ENCODE measurements at regions not wholly inside any gene's neighbourhood (a gene's known extent, or its start where the extent isn't known, plus 50 kb on each side); places are given as distances from the start of the nearest gene placed in this dataset.

GRCh38 chr12:91381309-91381804 is 198.7 kb upstream of the DCN start:
- ATAC-seq: peak in 1 of 2 donors; percentile 49

DNA sequence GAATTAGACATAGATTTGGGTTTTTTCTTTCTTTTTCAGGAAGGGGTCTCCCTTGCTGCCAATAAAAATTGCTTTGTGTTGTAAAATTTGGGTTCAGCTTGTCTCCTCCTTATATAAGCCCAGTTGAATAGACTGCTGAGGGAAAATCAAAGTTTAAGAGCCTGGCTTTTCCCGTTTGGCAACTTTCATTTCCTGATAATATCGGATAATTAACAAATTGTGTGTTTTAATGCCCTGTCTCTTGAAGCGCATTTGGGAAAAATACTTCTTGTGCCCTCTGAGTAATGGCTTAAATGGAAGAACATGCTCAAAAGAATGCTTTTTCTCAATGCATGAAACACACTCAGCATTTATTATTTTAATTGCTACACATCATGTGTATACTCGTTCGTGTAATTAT is 198.0 kb upstream of the DCN start:
- ATAC-seq: no peak

DNA sequence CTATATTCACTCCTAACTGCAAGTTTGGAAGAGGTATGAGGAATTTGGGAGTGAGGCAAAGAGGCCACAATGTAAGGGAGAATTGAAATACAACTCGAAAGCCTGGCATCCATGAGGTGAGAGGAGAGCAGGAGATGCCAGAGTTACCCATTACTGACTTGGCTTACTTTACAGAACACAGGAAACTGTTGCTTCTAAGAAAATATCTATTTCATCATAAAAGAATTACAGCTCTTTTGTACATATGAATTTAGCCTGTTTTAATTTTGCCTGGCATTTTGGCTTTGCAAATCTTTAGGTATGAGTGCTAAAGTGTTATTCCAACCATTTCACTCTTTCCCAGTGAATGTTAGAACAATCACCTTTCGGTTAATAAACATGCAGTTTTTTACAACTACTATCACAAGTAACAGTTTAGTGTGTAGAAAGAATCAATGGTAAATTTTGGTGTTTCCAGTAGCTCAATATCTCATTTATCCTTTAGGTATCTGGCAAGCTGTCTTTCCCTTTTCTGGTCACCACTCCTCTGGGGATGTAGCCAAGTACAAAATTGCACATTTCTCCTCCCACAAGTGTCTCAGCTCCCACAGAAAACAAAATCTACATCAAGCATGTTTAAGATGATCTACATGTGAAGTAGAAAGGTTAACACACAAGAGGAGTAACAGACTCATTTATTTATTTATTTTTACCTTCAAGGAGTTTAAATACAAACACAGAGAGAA is 196.6 kb upstream of the DCN start:
- no peak for ATAC-seq

GRCh38 chr12:91377436-91377835 is 194.8 kb upstream of the DCN start:
- ATAC-seq: no peak

DNA sequence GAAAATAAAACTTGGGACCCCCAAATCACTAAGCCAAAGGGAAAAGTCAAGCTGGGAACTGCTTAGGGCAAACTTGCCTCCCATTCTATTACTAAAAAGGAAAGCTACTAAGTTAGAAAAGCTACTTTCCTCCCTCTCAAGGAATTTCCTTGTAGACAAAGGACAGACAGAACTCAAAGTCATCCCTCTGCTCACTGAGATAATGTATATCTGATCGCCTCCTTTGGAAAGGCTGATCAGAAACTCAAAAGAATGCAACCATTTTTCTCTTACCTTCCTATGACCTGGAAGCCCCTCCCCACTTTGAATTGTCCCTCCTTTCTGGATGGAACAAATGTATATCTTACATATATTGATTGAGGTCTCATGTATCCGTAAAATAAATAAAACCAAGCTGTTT is 190.5 kb upstream of the DCN start:
- ATAC-seq: no peak

DNA sequence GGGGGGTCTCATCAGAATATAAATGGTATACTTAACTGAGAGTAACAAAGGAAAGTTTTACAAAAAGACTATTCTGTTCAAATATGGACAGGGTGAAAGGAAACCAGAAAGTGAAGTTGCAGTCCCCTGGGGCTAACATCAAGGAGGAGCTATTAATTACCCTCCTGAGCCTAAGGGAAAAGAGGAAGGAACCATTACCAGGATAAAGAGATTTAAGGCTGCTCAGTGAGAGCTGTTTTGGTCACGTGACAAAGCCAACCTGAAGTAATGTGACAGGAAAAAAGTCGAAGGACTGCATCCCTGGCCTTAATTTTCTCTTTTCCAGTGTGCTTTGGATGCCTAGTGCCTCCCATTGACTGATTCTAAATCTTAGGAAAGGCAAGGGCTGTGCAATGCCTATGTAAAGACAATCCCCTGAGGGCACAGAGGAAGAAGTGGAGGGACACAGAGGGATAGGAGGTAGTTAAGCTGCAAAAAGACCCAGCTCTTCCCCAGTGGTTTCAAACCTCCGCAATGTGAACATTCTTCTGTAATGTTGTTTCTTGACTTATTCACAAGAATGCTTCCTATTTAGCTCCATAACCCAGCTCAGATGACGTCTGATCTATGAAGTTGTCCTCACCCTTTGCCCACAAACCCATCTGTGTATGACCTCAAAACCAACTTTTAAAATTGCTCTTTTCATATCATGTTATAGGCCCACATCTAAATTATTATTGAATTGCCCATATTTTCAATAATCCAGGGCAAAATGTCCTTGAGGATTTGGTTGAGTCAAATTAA is 187.7 kb upstream of the DCN start:
- ATAC-seq: no peak

- no peak for ATAC-seq
Observed at GRCh38 chr12:91368613-91369012, 186.0 kb upstream of the DCN start.

GRCh38 chr12:91367234-91367849 is 184.7 kb upstream of the DCN start:
- ATAC-seq: no peak

DNA sequence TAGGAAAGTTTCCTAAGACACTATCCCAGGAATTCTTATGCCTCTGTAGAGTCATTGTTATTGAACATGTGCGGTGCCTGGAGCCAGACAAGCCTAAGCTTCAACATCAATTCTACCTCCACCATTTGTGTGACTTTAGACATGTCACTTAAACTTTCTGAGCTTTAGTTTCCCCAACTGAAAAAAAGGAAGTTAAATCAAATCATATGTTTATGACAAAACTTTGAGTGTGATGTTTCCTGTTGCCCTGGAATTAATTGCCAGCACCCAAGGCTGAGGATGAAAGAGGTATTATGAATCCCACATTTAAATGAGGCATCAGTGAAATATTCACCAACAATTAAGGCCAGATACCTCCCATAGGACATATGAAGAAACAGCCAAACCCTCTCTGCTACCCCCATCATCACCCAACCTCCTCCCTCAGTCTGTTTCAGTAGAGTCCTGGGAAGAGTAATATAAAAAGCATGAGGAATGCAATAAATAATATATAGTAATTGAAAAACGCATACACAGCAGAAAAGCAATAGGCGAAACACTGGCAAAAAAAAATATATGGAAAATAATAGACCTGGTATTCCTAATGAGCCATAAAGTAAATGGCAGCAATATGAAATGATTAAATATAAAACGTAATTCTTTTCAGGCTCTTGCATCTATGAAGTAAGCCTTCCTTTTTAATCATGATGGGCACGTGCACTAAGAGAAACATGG is 182.0 kb upstream of the DCN start:
- no peak for ATAC-seq

DNA sequence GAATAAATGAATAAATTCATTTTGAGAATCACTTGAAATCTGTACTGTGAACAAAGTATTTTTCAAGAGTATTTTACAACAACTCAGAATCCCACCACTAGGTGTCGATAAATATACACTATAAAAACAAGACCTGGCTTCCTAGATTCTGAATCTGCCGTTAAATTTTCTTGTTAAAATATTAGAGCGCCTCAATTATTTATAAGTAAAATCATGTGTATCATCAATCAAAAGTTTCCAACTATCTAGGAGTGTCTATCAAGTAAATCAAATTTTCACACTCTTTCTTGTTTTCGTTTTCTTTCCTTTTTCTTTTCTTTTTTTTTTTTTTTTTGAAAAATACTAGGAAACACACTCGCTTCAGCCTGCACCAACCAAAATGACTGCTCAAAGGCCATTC is 179.2 kb upstream of the DCN start:
- ATAC-seq: no peak

DNA sequence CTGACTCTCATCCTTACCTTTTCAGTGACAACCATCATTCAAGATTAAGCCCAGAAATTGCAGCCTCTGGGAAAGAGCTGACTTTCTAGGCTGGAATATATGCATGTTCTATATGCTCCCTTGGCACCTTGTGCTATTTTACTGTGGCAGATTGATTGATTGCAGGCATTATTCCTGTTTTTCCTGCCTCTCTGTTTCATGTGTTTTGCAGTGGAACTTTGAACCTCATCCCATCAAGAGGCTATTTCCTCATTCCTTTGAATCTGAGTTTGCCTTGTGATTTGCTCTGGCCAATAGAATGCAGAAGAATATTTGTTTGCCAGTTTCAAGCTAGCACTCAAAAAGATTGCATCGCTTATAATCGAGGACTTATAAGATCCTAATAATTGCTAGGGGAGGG is 174.8 kb upstream of the DCN start:
- no peak for ATAC-seq

GRCh38 chr12:91356405-91356804 is 173.8 kb upstream of the DCN start:
- no peak for ATAC-seq

DNA sequence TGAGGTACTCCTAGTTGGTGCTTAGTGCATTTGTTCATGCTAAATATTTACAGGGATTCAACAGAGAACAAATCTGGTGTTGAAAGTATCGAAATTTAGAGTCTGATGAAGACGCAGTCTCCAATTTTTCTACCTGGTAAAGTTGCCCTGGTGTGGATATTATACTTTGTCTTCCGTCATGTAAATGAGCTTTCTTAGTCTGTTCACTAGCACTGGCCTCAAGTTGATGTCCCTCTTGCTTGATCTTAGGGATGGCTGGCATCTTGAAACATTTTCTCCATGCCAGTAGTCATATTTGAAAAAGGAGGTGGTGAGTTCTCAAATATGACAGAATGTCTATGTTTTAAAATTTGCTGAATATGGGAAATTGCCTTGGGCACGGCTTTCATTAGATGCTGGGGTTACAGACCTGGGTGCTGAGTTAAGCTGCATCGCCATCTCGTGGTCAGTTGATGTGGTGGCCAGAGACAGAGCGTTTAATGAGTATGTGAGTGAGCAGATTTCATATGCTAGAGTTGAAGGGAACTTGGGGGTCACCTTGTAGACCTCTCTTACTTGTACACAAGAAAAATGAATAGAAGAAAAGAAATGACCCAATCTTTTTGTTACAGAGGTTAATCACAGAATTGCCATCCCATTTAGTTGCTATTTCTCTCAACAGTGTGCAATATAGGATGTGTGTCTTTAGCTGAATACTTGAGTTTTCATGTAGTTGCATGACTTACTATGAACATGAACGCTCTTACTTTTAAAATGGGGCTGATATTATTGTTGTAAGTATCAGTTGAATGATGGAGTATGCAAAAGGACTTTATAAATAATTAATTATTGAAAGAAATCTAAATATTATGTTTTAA is 172.8 kb upstream of the DCN start:
- peak; percentile 68 to 76 for ATAC-seq

- no peak for ATAC-seq
Observed at GRCh38 chr12:91353266-91353665, 170.6 kb upstream of the DCN start.

DNA sequence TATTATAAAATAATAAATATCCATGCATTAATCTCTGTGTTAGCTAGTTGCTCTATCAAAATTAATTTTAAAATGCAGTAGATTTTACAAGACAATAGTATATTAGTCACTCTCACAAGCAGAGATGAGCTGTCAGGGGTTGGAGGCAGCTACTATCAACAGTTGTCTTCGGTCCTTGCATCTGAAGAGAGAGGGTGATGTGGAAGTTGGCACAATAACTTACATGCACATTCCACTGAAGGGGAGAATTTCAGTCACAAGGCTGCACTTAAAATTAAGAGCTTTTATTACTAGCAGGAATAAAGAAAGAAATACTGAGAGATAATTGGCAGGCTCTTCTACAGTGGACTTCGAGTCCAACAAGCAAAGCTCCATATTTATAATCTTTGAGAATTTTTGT is 166.9 kb upstream of the DCN start:
- ATAC-seq: no peak

GRCh38 chr12:91347481-91348214 is 165.0 kb upstream of the DCN start:
- no peak for ATAC-seq

DNA sequence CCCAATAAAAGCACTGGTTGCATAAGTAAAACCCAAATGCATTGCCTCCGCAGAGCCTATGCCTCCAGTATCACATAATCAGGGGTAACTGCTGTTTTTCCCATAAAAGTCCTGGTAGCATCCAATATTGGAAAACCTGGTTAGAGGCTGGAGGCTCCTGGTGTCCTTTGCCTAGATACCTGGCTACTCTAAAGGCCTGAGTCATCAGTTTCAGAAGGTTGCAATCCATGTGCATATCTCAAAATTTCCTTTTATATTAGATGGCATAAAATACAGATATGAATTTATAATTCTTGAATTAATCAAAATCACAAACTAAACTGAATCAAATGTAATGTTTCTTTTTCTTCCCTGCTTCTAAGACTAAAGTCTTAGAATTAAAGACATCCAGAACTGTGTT is 164.2 kb upstream of the DCN start:
- ATAC-seq: no peak

DNA sequence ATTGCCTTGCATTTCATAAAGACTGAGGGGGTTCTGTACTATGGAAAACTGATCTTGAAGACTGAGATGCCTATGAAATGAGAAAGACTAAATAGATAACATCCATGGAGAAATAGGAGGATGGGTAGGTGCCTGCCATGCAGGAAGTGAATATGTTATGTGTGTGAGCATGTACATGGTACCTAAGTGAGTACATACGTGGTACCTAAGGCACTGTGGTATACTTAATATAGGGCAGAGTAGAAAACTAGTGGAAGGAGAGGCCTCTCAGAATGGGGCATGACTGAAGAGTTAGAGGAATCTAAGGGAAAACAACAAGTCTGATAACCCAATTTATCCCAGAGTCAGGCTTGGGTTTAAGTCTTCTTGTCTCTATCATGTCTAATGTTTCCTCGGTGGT is 161.8 kb upstream of the DCN start:
- ATAC-seq: no peak

GRCh38 chr12:91343010-91343409 is 160.4 kb upstream of the DCN start:
- ATAC-seq: no peak

DNA sequence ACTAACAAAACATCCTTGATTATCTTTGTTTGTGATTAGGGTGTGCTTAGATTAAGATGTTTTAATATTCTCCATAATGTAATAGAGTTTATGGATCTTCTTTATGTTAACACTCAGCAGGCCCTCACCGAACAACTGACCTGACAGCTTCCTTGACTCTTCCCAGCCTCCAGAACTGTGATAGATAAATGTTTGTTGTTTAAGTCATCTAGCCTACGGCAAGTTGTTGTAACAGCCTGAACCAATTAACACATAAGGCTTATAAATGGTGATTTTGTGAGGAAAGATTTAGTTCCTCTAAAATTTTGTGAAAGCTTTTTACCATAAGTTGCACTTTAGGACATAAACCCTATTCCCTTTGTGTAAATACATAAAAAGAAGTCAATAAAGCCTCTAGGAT is 156.5 kb upstream of the DCN start:
- no peak for ATAC-seq

GRCh38 chr12:91335699-91336098 is 153.1 kb upstream of the DCN start:
- ATAC-seq: no peak
